Smooth muscle cell (in vitro differentiated cells): ENCODE measurements at regions not wholly inside any gene's neighbourhood (a gene's known extent, or its start where the extent isn't known, plus 50 kb on each side); places are given as distances from the start of the nearest gene placed in this dataset.

Experiments used
- DNase-seq: peaks from one replicate; lab custom pipeline; 2025; ENCODE audit not compliant: unreplicated experiment; lab: John Stamatoyannopoulos, UW
- H2AFZ ChIP-seq: fragments of 200-600 bp; sonication (generic); 2 replicates; pipeline ENCODE4 v1.6.0; 2016; ENCODE audit warnings: antibody characterized with exemption, low read depth, mild to moderate bottlenecking
- H3F3A ChIP-seq: fragments of 200-600 bp; sonication (generic); 2 replicates; pipeline ENCODE4 v1.6.0; 2017; ENCODE audit warnings: antibody characterized with exemption, low read depth
- H3K27ac ChIP-seq: fragments of 200-600 bp; sonication (generic); 2 replicates; pipeline ENCODE4 v1.5.1; 2016; ENCODE audit warnings: low read depth, mild to moderate bottlenecking
- H3K27me3 ChIP-seq: fragments of 200-600 bp; sonication (generic); 2 replicates; pipeline ENCODE4 v1.6.1; 2016; ENCODE audit warnings: low read depth, mild to moderate bottlenecking
- H3K36me3 ChIP-seq: fragments of 200-600 bp; sonication (generic); 2 replicates; pipeline ENCODE4 v1.5.1; 2016; ENCODE audit warnings: low read depth
- H3K4me1 ChIP-seq: fragments of 200-600 bp; sonication (generic); 2 replicates; pipeline ENCODE4 v1.5.1; 2016; ENCODE audit warnings: low read depth
- H3K4me2 ChIP-seq: fragments of 200-600 bp; sonication (generic); 2 replicates; pipeline ENCODE4 v1.6.0; 2016; ENCODE audit warnings: mild to moderate bottlenecking
- H3K4me3 ChIP-seq: fragments of 200-600 bp; sonication (generic); 2 replicates; pipeline ENCODE4 v1.5.1; 2016; ENCODE audit warnings: mild to moderate bottlenecking
- H3K79me2 ChIP-seq: fragments of 200-600 bp; sonication (generic); 2 replicates; pipeline ENCODE4 v1.6.0; 2016; ENCODE audit warnings: low read depth, mild to moderate bottlenecking
- H3K9ac ChIP-seq: fragments of 200-600 bp; sonication (generic); 2 replicates; pipeline ENCODE4 v1.6.0; 2016; ENCODE audit warnings: low read depth
- H3K9me3 ChIP-seq: fragments of 200-600 bp; sonication (generic); replicated peaks from 2 replicates; pipeline ENCODE4 v1.5.1; 2016; ENCODE audit warnings: low read depth
- H4K20me1 ChIP-seq: fragments of 200-600 bp; sonication (generic); 2 replicates; pipeline ENCODE4 v1.6.0; 2016; ENCODE audit warnings: low read depth
- WGBS: methylation state at CpG from one replicate; pipeline ENCODE4 v1.1.7; 2016; ENCODE audit warnings: low lambda C conversion rate; 5-methylcytosine and 5-hydroxymethylcytosine counted together
- TF ChIP-seq, protein P1 (sequence below): fragments of 200-600 bp; sonication (generic); IDR thresholded peaks from 2 replicates; pipeline ENCODE4 v1.5.1; 2017; ENCODE audit warnings: borderline replicate concordance, mild to moderate bottlenecking, antibody characterized with exemption; ENCODE audit not compliant: insufficient read depth, poor library complexity, severe bottlenecking

DNA sequence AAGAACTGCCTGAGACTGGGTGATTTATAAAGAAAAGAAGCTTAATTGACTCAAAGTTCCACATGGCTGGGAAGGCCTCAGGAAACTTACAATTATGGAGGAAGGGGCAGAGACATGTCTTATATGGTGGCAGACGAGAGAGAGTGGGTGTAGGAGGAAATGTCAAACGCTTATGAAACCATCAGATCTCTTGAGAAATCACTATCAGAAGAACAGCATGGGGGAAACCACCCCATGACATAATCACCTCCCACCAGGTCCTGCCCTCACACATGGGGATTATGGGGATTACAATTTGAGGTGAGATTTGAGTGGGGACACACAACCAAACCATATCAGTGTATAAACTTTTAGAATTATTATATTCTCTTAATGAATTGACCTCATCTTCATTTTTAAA lies 335.9 kb upstream of the DPYD start:
- Histone ChIP-seq H3F3A (no peaks in the 10 kb centered on the region), H2AFZ (no peak overlapping the region), H3K36me3 (no peaks in the 10 kb centered on the region), H3K27ac (no peak overlapping the region), H3K9ac (no peak overlapping the region), H3K9me3 (no peaks in the 10 kb centered on the region), H3K27me3 (no peaks in the 10 kb centered on the region), H3K4me3 (no peak overlapping the region), H4K20me1 (no peaks in the 10 kb centered on the region), H3K4me2 (no peak overlapping the region), H3K79me2 (no peaks in the 10 kb centered on the region), H3K4me1 (no peaks in the 10 kb centered on the region)
- TF ChIP-seq, protein P1, sequence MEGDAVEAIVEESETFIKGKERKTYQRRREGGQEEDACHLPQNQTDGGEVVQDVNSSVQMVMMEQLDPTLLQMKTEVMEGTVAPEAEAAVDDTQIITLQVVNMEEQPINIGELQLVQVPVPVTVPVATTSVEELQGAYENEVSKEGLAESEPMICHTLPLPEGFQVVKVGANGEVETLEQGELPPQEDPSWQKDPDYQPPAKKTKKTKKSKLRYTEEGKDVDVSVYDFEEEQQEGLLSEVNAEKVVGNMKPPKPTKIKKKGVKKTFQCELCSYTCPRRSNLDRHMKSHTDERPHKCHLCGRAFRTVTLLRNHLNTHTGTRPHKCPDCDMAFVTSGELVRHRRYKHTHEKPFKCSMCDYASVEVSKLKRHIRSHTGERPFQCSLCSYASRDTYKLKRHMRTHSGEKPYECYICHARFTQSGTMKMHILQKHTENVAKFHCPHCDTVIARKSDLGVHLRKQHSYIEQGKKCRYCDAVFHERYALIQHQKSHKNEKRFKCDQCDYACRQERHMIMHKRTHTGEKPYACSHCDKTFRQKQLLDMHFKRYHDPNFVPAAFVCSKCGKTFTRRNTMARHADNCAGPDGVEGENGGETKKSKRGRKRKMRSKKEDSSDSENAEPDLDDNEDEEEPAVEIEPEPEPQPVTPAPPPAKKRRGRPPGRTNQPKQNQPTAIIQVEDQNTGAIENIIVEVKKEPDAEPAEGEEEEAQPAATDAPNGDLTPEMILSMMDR: no peak
- DNase-seq: no peak
- WGBS: 66% methylated on average over 2 of the region's 2 CpGs

- Histone ChIP-seq H3K79me2 (no peaks in the 10 kb centered on the region), H4K20me1 (no peaks in the 10 kb centered on the region), H3K36me3 (no peaks in the 10 kb centered on the region), H3K4me3 (no peak overlapping the region), H2AFZ (no peak overlapping the region), H3K27me3 (no peaks in the 10 kb centered on the region), H3K9ac (no peak overlapping the region), H3K4me1 (no peaks in the 10 kb centered on the region), H3K9me3 (no peaks in the 10 kb centered on the region), H3K27ac (no peak overlapping the region), H3F3A (no peaks in the 10 kb centered on the region), H3K4me2 (no peak overlapping the region)
- TF ChIP-seq, protein P1: no peak
- DNase-seq: no peak
- WGBS: 92% methylated on average over 3 of the region's 3 CpGs
These were observed 332.3 kb upstream of the DPYD start for GRCh38 chr1:98253145-98253544.

DNA sequence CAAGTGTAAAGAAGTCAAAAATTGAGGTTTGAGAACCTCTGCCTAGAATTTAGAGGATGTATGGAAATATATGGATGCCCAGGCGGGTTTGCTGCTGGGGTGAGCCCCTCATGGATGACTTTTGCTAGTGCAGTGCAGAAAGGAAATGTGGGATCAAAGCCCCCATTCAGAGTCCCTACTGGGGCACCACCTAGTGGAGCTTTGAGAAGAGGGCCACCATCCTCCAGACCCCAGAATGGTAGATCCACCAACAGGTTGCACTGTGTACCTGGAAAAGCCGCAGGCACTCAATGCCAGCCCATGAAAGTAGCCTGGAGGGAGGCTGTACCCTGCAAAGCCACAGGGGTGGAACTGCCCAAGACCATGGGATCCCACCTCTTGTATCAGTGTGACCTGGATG lies 330.7 kb upstream of the DPYD start:
- TF ChIP-seq, protein P1: no peak

GRCh38 chr1:98232678-98233077 lies 311.8 kb upstream of the DPYD start:
- no peaks in the 10 kb centered on the region for H3K79me2 ChIP-seq
- no peak overlapping the region for H2AFZ ChIP-seq
- H3K9me3 ChIP-seq: peaks cover 4% of the 10 kb centered on the region
- no peak overlapping the region for H3K4me3 ChIP-seq
- H3K9ac ChIP-seq: no peak overlapping the region
- TF ChIP-seq, protein P1: no peak
- H4K20me1 ChIP-seq: no peaks in the 10 kb centered on the region
- H3K4me1 ChIP-seq: no peaks in the 10 kb centered on the region
- no peaks in the 10 kb centered on the region for H3K27me3 ChIP-seq
- WGBS: 91% methylated on average over 3 of the region's 3 CpGs
- H3F3A ChIP-seq: no peaks in the 10 kb centered on the region
- H3K36me3 ChIP-seq: no peaks in the 10 kb centered on the region
- no peak for DNase-seq
- no peak overlapping the region for H3K4me2 ChIP-seq
- H3K27ac ChIP-seq: no peak overlapping the region

More for the DNA sequence above, 330.7 kb upstream of the DPYD start:
- Histone ChIP-seq H3K9me3 (no peaks in the 10 kb centered on the region), H3K4me3 (no peak overlapping the region), H3K79me2 (no peaks in the 10 kb centered on the region), H2AFZ (no peak overlapping the region), H3K36me3 (no peaks in the 10 kb centered on the region), H3K27me3 (no peaks in the 10 kb centered on the region), H3K4me1 (no peaks in the 10 kb centered on the region), H3K27ac (no peak overlapping the region), H4K20me1 (no peaks in the 10 kb centered on the region), H3K4me2 (no peak overlapping the region), H3F3A (no peaks in the 10 kb centered on the region), H3K9ac (no peak overlapping the region)
- DNase-seq: no peak
- WGBS: 93% methylated on average over 2 of the region's 2 CpGs
